HG02642 (cell line): ENCODE measurements at regions not wholly inside any gene's neighbourhood (a gene's known extent, or its start where the extent isn't known, plus 50 kb on each side); places are given as distances from the start of the nearest gene placed in this dataset.
"Not testable (repeated sequence)": the region's sequence is repeated elsewhere in the genome, so short reads cannot be mapped to it uniquely, and the experiment has no call there.

Source experiments
- ATAC-seq: cut with Tn5 transposase; IDR thresholded peaks from one replicate; pipeline ENCODE4 v1.9.1; 2021; ENCODE audit warnings: mild to moderate bottlenecking; ENCODE audit not compliant: unreplicated experiment, poor library complexity

GRCh38 chr6:169108753-169109152 is 144.9 kb downstream of the THBS2 start:
- ATAC-seq: no peak

- ATAC-seq: no peak
Observed at GRCh38 chr6:169106176-169106575, 147.5 kb downstream of the THBS2 start.

- ATAC-seq: no peak
Observed at GRCh38 chr6:169101981-169102380, 151.7 kb downstream of the THBS2 start.

- no peak for ATAC-seq
Observed at GRCh38 chr6:169101036-169101805, 152.4 kb downstream of the THBS2 start.

GRCh38 chr6:169099411-169100202 is 154.0 kb downstream of the THBS2 start:
- no peak for ATAC-seq

- ATAC-seq: not testable (repeated sequence)
Observed at GRCh38 chr6:169098651-169099050, 155.0 kb downstream of the THBS2 start.

- no peak for ATAC-seq
Observed at GRCh38 chr6:169098116-169098515, 155.5 kb downstream of the THBS2 start.

- no peak for ATAC-seq
Observed at GRCh38 chr6:169097381-169097959, 156.2 kb downstream of the THBS2 start.

- no peak for ATAC-seq
Observed at GRCh38 chr6:169096388-169096787, 157.3 kb downstream of the THBS2 start.

- no peak for ATAC-seq
Observed at GRCh38 chr6:169095153-169095552, 158.5 kb downstream of the THBS2 start.

GRCh38 chr6:169094552-169094950 is 159.1 kb downstream of the THBS2 start:
- no peak for ATAC-seq

GRCh38 chr6:169093770-169094551 is 159.7 kb downstream of the THBS2 start:
- ATAC-seq: no peak

GRCh38 chr6:169093066-169093723 is 160.5 kb downstream of the THBS2 start:
- ATAC-seq: no peak

- peak; percentile 82 for ATAC-seq
Observed at GRCh38 chr6:169092375-169092774, 161.3 kb downstream of the THBS2 start.

- not testable (repeated sequence) for ATAC-seq
Observed at GRCh38 chr6:169090514-169091127, 163.0 kb downstream of the THBS2 start.

- no peak for ATAC-seq
Observed at GRCh38 chr6:169088762-169089161, 164.9 kb downstream of the THBS2 start.

- no peak for ATAC-seq
Observed at GRCh38 chr6:169087443-169088041, 166.1 kb downstream of the THBS2 start.

GRCh38 chr6:169086616-169087015 is 167.0 kb downstream of the THBS2 start:
- ATAC-seq: not testable (repeated sequence)

- no peak for ATAC-seq
Observed at GRCh38 chr6:169086020-169086419, 167.6 kb downstream of the THBS2 start.
